RCC 7860 (cell line): ENCODE measurements at regions not wholly inside any gene's neighbourhood (a gene's known extent, or its start where the extent isn't known, plus 50 kb on each side); places are given as distances from the start of the nearest gene placed in this dataset.

Experiments
- DNase-seq: peaks from one replicate; pipeline ENCODE4 v3.0.0-alpha.2; 2015; ENCODE audit warnings: low spot score
- FAIRE-seq: peaks from 2 replicates; lab custom pipeline; 2012; peaks lifted over from hg19 to GRCh38; lab: Jason Lieb, UNC

- DNase-seq (no peak), FAIRE-seq (no peak)
Observed at GRCh38 chr1:88237058-88237457, 447.0 kb upstream of the PKN2 start.

- DNase-seq (no peak), FAIRE-seq (no peak)
Observed at GRCh38 chr1:88239205-88239604, 444.9 kb upstream of the PKN2 start.

DNA sequence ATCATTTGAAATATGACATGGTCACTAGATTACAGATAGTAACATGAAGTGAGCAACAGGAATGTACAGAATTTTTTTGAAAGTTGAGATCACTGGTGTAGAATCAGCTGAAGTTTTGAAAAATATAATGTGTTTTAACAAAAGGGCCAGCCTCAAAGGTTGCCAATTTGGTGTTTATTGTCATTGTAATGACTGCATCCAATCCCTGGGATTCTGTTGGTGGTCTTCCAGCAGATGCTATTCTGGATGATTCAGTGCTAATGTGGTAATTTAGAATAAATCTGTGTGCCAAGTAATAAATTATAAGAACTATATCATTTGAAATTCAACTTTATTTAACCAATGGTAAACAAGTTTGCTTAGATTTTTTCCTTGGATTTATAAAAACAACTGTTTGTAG lies 436.4 kb upstream of the PKN2 start:
- no peak for FAIRE-seq
- no peak for DNase-seq

DNA sequence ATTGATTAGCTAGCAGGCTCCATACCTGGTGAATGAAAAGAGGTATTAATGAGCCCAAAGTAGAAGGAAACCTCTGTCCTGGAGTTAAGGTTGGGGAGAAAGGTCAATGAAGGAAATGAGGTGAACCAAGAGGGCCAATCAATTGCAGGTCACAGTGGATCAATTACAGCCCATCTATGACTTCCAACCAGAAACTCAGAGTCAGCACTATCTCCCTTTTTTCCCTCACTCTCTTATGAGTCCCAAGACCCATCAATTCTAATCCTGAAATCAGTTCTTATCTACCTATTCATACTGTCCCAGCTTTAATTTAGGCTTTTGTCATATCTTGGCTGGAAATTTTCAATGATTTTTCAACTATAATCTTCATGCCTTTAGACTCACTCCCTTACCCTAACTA lies 433.2 kb upstream of the PKN2 start:
- DNase-seq (no peak), FAIRE-seq (no peak)

DNA sequence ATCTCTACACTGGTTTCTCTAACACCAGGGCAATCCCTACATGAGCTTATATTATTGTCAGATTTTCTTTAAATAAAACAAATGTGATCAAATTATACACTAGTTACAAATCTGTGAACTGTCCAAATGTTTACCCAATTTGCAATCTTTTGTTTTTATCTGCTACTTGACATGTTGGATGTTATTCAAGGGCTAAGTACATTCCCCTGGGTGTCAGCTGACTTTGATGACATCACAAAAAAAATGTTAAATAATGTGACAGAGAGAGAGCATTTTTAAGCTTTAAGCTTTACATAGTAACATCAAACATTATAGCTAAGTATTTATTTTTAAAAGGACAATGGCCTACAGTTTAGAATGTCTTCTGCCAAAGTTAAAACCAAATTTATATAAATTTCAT lies 431.3 kb upstream of the PKN2 start:
- DNase-seq (no peak), FAIRE-seq (no peak)

DNA sequence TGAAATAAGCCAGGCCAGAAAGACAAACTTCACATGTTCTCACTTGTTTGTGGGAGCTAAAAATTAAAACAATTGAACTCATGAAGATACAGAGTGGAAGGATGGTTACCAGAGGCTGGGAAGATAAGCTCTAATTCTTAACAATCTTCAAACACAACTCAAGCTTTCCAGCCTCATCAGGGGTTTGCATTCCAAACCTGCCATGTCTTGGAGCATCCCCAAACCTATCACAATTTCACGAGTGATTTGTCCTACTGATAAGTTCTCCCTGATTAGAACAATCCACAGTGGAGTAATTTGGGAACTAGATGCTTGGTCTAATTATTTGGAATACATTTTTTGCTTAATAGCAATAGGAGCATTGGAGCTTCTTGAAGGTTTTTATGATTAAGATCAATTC lies 418.5 kb upstream of the PKN2 start:
- DNase-seq (no peak), FAIRE-seq (no peak)

DNA sequence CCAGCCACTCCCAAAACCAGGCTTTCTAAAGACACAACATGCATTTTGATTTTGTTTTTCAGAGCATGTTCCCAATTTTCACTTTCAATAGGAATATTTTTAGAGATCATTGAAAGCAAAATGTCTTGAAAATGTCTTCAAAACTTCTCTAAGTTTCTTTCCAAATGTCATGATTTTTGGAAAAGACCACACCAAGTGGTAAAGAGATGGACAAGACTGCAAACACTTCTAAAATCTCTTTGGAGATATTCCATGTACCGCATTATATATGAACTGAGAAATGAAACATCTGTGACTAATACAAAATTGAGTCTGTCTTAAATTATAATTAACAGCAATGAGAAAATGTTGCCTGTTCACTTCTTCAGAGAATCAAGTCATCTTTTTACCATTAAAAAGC lies 418.0 kb upstream of the PKN2 start:
- DNase-seq (no peak), FAIRE-seq (no peak)

- no peak for DNase-seq
- no peak for FAIRE-seq
Observed at GRCh38 chr1:88272216-88272615, 411.9 kb upstream of the PKN2 start.

DNA sequence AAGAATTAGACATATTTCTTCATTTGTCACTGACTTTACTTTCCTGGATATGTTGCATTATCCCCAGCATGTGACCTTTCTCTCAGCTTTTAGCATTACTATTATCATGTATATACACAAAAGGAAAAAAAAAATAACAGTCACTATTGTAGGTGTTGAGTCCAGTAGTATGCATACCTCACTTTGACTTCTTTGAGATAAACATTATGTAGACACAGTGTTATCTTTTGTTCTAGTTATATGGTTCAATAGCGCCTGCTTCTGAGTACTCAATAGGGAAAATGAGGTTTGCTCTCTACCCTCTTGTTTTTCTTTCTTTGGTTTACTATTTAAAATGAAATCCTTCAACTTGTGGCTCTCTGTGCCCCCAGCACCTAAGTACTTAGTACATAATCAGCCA lies 409.6 kb upstream of the PKN2 start:
- DNase-seq, result no peak
- no peak for FAIRE-seq

GRCh38 chr1:88275259-88275862 lies 408.7 kb upstream of the PKN2 start:
- no peak for FAIRE-seq

GRCh38 chr1:88276163-88276562 lies 407.9 kb upstream of the PKN2 start:
- FAIRE-seq, result no peak
- peak; percentile 32 for DNase-seq

More at GRCh38 chr1:88275259-88275862, 408.7 kb upstream of the PKN2 start:
- no peak for DNase-seq

DNA sequence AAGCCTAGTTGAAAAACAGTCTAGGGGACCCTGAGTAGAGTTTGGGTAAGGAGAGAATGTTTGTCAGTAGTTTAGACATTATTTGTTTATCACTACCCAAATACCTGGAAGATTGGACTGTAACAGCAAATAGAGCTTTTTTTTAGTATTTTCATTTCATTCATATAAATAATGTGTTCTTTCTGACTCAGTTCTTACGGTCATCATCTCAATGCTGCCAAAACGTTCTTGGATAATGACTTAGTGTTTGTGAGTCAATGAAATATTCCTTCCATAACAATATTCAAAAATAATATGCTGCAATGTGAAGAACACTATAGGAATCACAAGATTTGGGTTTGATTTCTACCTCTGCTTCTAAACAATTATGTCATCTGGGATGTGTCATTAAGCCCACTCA lies 400.0 kb upstream of the PKN2 start:
- FAIRE-seq, result no peak
- DNase-seq, result no peak

DNA sequence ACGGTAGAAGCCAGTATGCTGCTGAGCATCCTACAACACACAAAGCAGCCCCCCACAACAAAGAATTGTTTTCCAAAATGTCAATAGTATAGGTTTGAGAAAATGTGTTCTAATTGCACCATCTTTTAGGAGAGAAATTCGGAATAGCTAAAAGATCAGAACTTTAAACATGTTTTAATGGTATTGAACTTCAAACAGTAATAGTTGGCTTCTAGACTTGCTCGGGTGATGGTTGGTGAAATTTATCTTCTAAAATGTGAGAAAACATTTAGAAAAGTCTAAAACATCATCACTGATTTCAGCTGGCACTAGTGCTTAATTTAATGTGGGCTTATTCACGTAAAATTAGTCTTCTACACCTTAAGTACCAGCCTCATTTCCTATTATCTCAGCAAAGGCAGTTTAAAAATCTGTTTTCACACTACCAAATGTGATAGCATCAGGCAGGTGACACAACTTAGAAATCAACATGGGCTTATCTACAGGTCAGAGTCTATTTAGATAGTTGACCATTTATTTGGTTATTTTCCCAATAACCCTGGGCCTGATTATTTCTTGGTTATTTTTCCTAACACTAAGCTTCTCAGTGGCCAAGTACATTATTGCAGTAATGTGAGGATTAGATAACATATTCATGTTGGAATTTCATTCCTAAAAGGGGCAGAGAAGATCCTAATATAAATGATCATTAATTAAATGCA lies 399.3 kb upstream of the PKN2 start:
- DNase-seq (no peak), FAIRE-seq (no peak)

- DNase-seq (no peak), FAIRE-seq (no peak)
Observed at GRCh38 chr1:88286716-88287115, 397.4 kb upstream of the PKN2 start.

DNA sequence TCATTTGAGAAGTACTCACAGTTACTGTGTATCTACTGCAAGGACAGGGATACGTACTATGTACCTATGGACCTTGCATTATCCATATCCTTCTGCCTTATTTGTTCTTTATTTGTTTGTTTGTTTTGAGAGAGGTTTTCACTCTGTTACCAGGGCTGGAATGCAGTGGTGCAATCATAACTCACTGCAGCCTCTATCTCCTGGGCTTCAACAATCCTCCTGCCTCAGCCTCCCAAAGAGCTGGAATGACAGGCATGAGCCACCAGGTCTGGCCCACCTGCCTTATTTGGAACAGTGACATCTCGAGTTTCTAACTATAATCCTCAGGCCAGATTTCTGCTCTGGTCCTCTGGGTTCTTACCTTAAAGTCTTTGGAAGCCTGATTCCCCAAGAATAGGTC lies 395.5 kb upstream of the PKN2 start:
- DNase-seq (no peak), FAIRE-seq (no peak)

DNA sequence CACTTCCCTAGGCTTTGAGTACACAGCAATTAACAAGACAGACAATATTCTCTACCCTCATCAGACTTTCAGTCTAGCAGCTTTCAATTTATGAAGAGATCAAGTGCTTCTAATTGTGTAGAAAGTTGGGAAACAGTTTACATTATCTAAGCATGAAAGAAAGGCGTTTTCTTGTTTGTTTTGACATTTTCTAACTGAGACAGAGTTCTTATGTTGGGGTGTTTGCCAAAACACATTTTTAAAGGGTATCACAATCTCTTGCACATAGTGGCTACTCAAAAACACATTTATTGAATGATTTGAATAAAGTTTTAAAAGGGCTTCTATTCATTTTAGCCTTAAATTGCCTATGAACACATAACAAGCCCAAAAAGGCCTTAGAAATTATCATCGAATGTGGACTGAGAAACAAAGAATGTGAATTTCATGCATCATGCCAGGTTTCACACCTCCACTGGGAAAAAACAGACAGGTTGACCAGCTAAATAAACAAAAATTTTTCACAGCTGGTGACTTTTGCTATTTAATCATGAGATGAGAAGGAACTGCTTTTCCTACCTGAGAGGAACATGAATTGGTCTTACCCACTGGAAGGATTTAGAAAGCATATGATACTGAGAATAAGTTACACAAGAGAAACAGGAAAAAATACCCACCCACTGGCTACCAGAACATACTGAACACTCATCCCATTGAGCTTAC lies 394.5 kb upstream of the PKN2 start:
- FAIRE-seq (no peak), DNase-seq (no peak)

DNA sequence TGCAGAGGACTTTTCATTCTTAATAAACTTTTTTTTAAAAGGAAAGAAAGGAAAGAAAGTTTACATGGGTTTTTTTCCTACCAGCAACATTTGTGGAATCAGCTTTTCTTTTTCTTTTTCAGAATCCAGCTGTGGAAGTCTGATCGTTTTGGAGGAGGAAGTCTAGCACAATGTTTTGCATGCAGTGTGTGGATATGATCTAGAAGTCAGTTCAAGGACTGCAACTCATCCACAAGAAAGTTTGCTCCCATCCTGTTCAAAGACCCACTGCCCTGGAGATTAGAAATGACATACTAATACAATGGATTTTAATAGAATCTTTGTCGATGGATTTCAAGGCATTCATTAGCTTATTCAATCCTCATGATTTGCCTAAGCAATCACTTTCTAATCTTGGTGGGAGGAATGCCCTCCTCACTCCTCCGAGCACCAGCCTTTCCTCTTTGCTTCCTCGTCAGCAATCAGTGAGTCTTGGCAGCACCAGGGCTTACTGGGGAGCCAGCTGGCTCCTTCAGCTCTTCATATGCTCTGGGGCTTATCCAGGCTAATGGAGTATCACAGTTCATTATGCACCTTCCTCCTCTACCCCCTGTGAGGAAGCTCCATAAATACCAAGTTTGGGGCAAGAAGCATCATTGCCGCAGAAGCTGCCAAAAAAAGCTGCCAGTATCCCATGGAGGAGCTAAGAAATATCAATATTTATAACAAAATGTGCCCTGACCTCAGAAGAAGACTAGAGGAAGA lies 392.3 kb upstream of the PKN2 start:
- DNase-seq (no peak), FAIRE-seq (no peak)

GRCh38 chr1:88293691-88294190 lies 390.3 kb upstream of the PKN2 start:
- DNase-seq (no peak), FAIRE-seq (no peak)

DNA sequence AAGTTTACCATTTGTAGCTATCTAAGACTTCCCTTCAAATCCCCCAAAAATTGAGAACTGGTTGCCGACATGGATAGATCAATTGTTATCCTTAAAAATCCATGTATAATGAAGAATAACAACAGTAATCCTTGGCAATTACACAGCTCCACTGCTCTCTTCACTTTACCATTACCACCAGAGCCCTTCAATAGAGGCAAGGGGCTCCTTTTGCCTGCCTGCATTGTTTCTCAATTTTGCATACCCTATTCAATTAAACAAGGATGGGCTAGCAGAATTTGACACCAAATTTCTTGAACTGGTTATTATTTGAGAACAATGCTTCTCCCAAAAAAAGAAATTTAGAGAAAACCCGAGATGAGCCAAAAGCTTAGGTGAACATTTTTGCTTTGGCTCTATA lies 387.8 kb upstream of the PKN2 start:
- FAIRE-seq (no peak), DNase-seq (no peak)

DNA sequence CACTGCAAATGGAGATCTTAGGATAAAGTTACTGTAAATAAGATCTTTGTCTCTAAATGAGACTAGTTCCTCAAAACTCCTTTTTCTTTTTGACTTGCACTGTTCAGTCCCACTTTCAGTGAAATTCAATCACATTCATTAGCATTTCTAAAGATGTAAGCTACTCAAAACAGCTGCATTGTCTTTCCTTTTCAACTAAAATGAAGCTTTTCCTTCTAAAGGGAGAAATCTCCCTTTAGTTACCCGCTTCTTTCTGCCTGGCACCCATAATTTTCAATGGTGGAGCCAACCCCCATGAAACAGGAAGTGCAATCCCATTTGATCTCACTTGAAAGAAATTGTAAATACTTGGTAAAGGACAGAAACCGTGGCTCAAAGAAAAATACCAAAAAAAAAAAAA lies 387.4 kb upstream of the PKN2 start:
- DNase-seq (no peak), FAIRE-seq (no peak)

DNA sequence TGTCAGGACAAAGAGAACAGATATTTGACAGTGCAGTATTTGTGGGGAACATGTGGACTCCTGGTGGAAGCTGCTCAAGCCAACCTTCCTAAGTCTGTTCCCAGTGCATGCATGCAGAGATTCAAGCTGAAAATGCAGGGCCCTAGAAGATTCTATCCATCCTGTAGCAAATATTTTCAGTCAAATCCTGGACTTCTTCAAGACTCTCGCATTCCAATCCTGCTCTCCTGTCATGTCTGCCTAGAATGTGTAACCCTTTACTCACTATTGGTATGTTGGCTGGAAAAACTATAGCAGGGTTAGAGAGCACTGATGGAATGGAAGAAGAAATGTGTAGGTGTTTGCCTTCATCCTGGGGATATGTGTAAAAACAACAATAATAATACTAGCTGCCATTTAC lies 385.6 kb upstream of the PKN2 start:
- FAIRE-seq, result no peak

More for the DNA sequence above, 385.6 kb upstream of the PKN2 start:
- DNase-seq, result no peak
